H1 (cell line): ENCODE measurements at regions not wholly inside any gene's neighbourhood (a gene's known extent, or its start where the extent isn't known, plus 50 kb on each side); places are given as distances from the start of the nearest gene placed in this dataset.

ENCODE experiments used
- HDAC6 ChIP-seq: IDR thresholded peaks from one replicate; pipeline ENCODE4 v1.7.1; 2012; ENCODE audit warnings: low read depth, mild to moderate bottlenecking, inconsistent platforms, low read length, moderate library complexity
- JUN ChIP-seq: IDR thresholded peaks from 2 replicates; pipeline ENCODE4 v1.6.1; 2011; ENCODE audit warnings: low read depth, mild to moderate bottlenecking, improper control_type of control experiment, low read length
- RBBP5 ChIP-seq: IDR thresholded peaks from 2 replicates; pipeline ENCODE4 v1.7.1; 2012; ENCODE audit warnings: low read depth, mild to moderate bottlenecking, inconsistent platforms, low read length, moderate library complexity, borderline replicate concordance
- RFX5 ChIP-seq: IDR thresholded peaks from 2 replicates; pipeline ENCODE4 v1.6.1; 2011; ENCODE audit warnings: low read depth, low read length, improper control_type of control experiment, borderline replicate concordance
- TCF12 ChIP-seq: IDR thresholded peaks from 2 replicates; pipeline ENCODE4 v1.6.1; 2011; ENCODE audit warnings: low read depth, mild to moderate bottlenecking, low read length

- TF ChIP-seq TCF12: no peak
- no peak for TF ChIP-seq HDAC6
- TF ChIP-seq RBBP5: no peak
- no peak for TF ChIP-seq JUN
- no peak for TF ChIP-seq RFX5
- TF ChIP-seq, all 59 proteins: peak for 0
Measured at GRCh38 chr2:234334756-234335155, 162.1 kb downstream of the ARL4C start (continued).
